DND-41 (cell line): ENCODE measurements at regions not wholly inside any gene's neighbourhood (a gene's known extent, or its start where the extent isn't known, plus 50 kb on each side); places are given as distances from the start of the nearest gene placed in this dataset.
"Not testable (repeated sequence)": the region's sequence is repeated elsewhere in the genome, so short reads cannot be mapped to it uniquely, and the experiment has no call there.

Source experiments
- ATAC-seq: fragments of 200-7000 bp; cut with Tn5 transposase; 3 replicates; pipeline ENCODE4 v1.9.1; 2021; ENCODE audit warnings: low read depth; ENCODE audit not compliant: insufficient read depth
- DNase-seq: peaks from one replicate; pipeline ENCODE4 v3.0.0-alpha.2; 2020
- H2AFZ ChIP-seq: 2 replicates; pipeline ENCODE4 v1.6.0; 2012; ENCODE audit warnings: low read depth, low read length
- H3K27ac ChIP-seq: 2 replicates; pipeline ENCODE4 v1.5.1; 2012; ENCODE audit warnings: low read length, inconsistent platforms
- H3K27me3 ChIP-seq: fragments of 200-600 bp; sonication (generic); 2 replicates; pipeline ENCODE4 v1.6.0; 2012; ENCODE audit warnings: low read length, mild to moderate bottlenecking, inconsistent platforms; ENCODE audit not compliant: insufficient read depth, poor library complexity
- H3K36me3 ChIP-seq: 2 replicates; pipeline ENCODE4 v1.5.1; 2012; ENCODE audit warnings: low read length, inconsistent platforms; ENCODE audit not compliant: insufficient read depth
- H3K4me1 ChIP-seq: 2 replicates; pipeline ENCODE4 v1.5.1; 2012; ENCODE audit warnings: mild to moderate bottlenecking, low read length; ENCODE audit not compliant: insufficient read depth
- H3K4me2 ChIP-seq: 2 replicates; pipeline ENCODE4 v1.6.0; 2012; ENCODE audit warnings: mild to moderate bottlenecking, moderate library complexity, low read length, inconsistent platforms; ENCODE audit not compliant: insufficient read depth
- H3K4me3 ChIP-seq, 2 experiments: fragments of 200-600 bp in 1 of 2; shearing (Covaris generic) in 1 of 2; 2 replicates each; pipeline ENCODE4 v1.5.1; 2012 to 2016; ENCODE audit warnings: inconsistent platforms in 2 of 2, low read length in 2 of 2, mild to moderate bottlenecking in 2 of 2, low read depth in 1 of 2, moderate library complexity in 1 of 2
- H3K79me2 ChIP-seq: 2 replicates; pipeline ENCODE4 v1.6.0; 2012; ENCODE audit warnings: low read length, inconsistent platforms; ENCODE audit not compliant: insufficient read depth
- H3K9ac ChIP-seq: 2 replicates; pipeline ENCODE4 v1.6.0; 2012; ENCODE audit warnings: low read depth, mild to moderate bottlenecking, inconsistent platforms, low read length, moderate library complexity
- H3K9me3 ChIP-seq: 2 replicates; pipeline ENCODE4 v1.5.1; 2012; ENCODE audit warnings: low read length, moderate library complexity, mild to moderate bottlenecking, inconsistent platforms; ENCODE audit not compliant: insufficient read depth, severe bottlenecking
- H4K20me1 ChIP-seq: 2 replicates; pipeline ENCODE4 v1.6.0; 2012; ENCODE audit warnings: low read length; ENCODE audit not compliant: insufficient read depth
- EZH2 ChIP-seq: IDR thresholded peaks from 3 replicates; pipeline ENCODE4 v1.6.1; 2012; ENCODE audit warnings: borderline replicate concordance, low read depth, mild to moderate bottlenecking, moderate library complexity, low read length, inconsistent platforms; ENCODE audit not compliant: severe bottlenecking
- TF ChIP-seq, protein P1 (sequence below): IDR thresholded peaks from 2 replicates; pipeline ENCODE4 v1.5.1; 2012; ENCODE audit warnings: borderline replicate concordance, low read length, moderate library complexity, mild to moderate bottlenecking; ENCODE audit not compliant: poor library complexity, severe bottlenecking; ENCODE audit errors: extremely low read depth

DNA sequence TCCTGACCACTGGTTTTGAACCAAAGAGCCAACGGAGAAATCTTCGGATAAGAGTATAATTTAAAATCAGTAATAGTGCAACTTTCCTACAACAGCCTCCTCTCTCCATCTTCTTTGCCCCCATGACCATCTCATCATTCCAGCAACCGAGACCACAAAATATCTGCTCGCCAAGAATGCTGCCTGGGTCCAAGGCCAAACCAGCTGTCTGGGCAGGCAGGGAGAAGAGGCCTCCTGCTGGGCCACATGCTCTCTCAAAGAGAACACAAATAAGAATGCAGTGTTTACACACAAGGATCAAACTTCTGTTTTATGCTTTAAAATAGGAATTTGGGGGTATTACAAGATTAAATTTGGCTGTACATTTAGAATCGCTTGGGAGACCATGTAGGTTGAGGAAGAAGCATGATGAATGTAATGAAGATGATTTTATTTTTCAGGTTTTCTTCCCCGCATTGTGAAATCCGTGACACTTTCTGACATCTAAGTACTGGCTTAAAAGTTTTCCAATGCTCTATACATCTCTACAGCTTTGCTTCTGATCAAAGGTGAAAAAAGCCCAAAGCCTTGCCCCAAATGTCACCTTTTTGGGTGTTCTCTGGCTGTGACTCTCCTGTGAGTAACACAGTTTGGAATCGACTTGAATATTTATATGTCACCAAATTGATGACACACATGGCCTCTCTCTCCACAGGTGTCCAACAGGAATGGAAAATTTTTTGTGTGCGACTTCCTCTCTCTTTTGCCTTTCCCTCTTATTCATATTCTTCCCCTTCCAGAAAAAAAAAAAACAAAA, 79.4 kb upstream of the PROKR2 start:
- Histone ChIP-seq H3K9me3 (no peaks in the 10 kb centered on the region), H4K20me1 (no peaks in the 10 kb centered on the region), H2AFZ (no peak overlapping the region), H3K4me3 (no peak overlapping the region), H3K27me3 (no peaks in the 10 kb centered on the region), H3K79me2 (no peaks in the 10 kb centered on the region), H3K9ac (no peak overlapping the region), H3K4me1 (no peaks in the 10 kb centered on the region), H3K27ac (no peak overlapping the region), H3K4me2 (no peak overlapping the region), H3K36me3 (no peaks in the 10 kb centered on the region)
- TF ChIP-seq, protein P1, sequence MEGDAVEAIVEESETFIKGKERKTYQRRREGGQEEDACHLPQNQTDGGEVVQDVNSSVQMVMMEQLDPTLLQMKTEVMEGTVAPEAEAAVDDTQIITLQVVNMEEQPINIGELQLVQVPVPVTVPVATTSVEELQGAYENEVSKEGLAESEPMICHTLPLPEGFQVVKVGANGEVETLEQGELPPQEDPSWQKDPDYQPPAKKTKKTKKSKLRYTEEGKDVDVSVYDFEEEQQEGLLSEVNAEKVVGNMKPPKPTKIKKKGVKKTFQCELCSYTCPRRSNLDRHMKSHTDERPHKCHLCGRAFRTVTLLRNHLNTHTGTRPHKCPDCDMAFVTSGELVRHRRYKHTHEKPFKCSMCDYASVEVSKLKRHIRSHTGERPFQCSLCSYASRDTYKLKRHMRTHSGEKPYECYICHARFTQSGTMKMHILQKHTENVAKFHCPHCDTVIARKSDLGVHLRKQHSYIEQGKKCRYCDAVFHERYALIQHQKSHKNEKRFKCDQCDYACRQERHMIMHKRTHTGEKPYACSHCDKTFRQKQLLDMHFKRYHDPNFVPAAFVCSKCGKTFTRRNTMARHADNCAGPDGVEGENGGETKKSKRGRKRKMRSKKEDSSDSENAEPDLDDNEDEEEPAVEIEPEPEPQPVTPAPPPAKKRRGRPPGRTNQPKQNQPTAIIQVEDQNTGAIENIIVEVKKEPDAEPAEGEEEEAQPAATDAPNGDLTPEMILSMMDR = no peak
- no peak for TF ChIP-seq EZH2
- ATAC-seq = no peak
- DNase-seq = no peak

DNA sequence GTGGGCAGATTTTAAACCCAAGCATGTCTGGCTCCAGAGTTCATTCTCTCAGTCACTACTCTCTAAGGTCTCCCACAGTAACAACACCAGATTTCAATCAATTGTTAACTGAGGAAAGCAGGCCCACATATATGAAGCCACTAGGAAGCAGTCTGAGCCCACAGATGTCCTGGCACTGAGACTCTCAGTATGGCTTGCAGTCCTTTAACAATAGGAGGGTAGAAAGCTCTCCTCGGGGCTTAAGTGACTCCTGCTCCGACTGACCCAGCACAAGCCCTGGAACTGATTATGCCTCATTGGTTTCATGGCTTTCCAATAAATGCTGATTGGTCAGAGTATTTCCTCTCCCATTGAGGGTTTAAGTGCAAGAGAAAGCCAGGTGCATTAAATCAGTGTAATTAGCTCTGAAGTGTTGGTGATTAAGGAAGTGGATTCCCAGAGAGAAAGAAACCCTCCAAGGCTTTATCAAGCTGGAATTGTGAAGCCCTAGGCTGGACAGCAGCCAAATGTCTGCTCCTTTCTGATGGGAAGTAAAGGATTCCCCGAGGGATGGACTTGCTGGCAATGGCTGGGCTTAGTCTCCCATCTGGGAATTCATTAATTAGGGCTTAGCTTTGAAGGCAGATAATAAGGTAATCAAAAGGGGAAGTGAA, 76.6 kb upstream of the PROKR2 start:
- Histone ChIP-seq H3K27me3 (no peaks in the 10 kb centered on the region), H3K36me3 (no peaks in the 10 kb centered on the region)
- no peak for DNase-seq

DNA sequence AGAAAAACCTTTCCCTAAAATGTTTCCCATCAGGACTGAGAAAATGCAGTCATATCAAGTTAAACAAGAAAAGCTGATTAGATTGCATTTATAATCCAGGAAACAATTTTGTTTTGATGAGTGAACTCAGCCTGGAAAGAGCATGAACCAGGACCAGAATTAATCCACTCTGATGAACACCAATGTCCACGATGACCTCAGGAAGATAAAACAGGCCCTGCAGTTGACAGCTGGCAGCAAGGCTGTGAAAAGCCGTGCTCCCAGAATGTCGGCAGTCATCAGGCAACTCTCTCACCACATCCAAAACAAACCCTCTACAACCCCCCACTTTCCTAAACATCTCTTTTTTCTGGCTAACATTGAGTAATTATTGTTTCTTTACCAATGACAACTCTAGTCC, 74.0 kb upstream of the PROKR2 start:
- Histone ChIP-seq H2AFZ (no peak overlapping the region), H3K4me1 (no peaks in the 10 kb centered on the region), H3K4me2 (no peak overlapping the region), H3K9me3 (no peaks in the 10 kb centered on the region), H3K4me3 (no peak overlapping the region), H4K20me1 (no peaks in the 10 kb centered on the region), H3K36me3 (no peaks in the 10 kb centered on the region), H3K27ac (no peak overlapping the region), H3K27me3 (no peaks in the 10 kb centered on the region), H3K79me2 (no peaks in the 10 kb centered on the region), H3K9ac (no peak overlapping the region)
- DNase-seq = no peak
- ATAC-seq = no peak
- TF ChIP-seq, protein P1 = no peak
- TF ChIP-seq EZH2 = no peak

More for the DNA sequence above, 76.6 kb upstream of the PROKR2 start:
- TF ChIP-seq EZH2 = no peak
- TF ChIP-seq, protein P1 = no peak
- Histone ChIP-seq H3K27ac (no peak overlapping the region), H3K9me3 (no peaks in the 10 kb centered on the region), H4K20me1 (no peaks in the 10 kb centered on the region), H3K4me3 (no peak overlapping the region), H3K9ac (no peak overlapping the region), H3K4me2 (no peak overlapping the region), H3K79me2 (no peaks in the 10 kb centered on the region), H3K4me1 (no peaks in the 10 kb centered on the region), H2AFZ (no peak overlapping the region)
- no peak for ATAC-seq

DNA sequence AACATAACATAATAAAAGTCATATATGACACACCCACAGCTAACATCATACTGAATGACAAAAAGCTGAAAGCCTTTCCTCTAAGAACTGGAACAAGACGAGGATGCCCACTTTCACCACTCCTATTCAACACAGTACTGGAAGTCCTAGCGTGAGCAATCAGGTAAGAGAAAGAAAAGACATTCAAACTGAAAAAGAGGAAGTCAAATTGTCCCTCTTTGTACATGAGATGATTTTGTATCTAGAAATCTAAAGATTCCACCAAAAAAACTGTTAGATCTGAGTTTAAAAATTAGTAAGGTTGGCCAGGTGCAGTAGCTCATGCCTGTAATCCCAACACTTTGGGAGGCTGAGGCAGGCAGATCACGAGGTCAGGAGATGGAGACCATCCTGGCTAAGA, 70.1 kb upstream of the PROKR2 start:
- not testable (repeated sequence) for H3K4me1 ChIP-seq, H3K79me2 ChIP-seq, H3K9me3 ChIP-seq, H3K9ac ChIP-seq, DNase-seq, ATAC-seq, H4K20me1 ChIP-seq, H2AFZ ChIP-seq, H3K4me2 ChIP-seq, H3K27ac ChIP-seq, H3K27me3 ChIP-seq, H3K4me3 ChIP-seq, H3K36me3 ChIP-seq

DNA sequence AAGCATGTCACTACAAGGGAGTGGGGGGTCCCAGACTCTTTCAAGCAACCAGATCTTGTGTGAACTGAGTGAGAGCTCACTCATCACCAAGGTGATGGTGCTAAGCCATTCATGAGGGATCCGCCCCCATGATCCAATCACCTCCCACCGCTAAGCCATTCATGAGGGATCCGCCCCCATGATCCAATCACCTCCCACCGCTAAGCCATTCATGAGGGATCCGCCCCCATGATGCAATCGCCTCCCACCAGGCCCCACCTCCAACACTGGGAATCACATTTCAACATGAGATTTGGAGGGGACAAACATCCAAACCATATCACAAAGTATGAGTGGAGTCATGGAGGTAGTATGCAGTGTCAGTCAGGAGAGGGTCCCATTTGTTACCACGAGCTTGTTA, 64.8 kb upstream of the PROKR2 start:
- not testable (repeated sequence) for H2AFZ ChIP-seq, H3K27ac ChIP-seq, ATAC-seq

More for the DNA sequence above, 64.8 kb upstream of the PROKR2 start:
- H3K79me2 ChIP-seq, H3K36me3 ChIP-seq, H3K27me3 ChIP-seq, H3K9me3 ChIP-seq, H3K4me1 ChIP-seq, H4K20me1 ChIP-seq, H3K4me2 ChIP-seq, H3K4me3 ChIP-seq, DNase-seq, H3K9ac ChIP-seq: not testable (repeated sequence)
